ENCODE measurements at regions not wholly inside any gene's neighbourhood (a gene's known extent, or its start where the extent isn't known, plus 50 kb on each side); places are given as distances from the start of the nearest gene placed in this dataset.
A peak's percentile ranks its signal among the peaks of the same experiment; 100 is the strongest.
"Not testable (repeated sequence)": the region's sequence is repeated elsewhere in the genome, so short reads cannot be mapped to it uniquely, and the experiment has no call there.

- H3K9ac ChIP-seq (ENCODE audit: low read depth, low read length); H3K36me3 ChIP-seq (ENCODE audit: control insufficient read depth, insufficient read depth, low read length); H3K9me3 ChIP-seq (ENCODE audit: control insufficient read depth, insufficient read depth, low read length); H3K4me1 ChIP-seq (ENCODE audit: control insufficient read depth, insufficient read depth, low read length); H3K27me3 ChIP-seq (ENCODE audit: control insufficient read depth, insufficient read depth, low read length): not testable (repeated sequence)
- peak overlapping the region; percentile 37 for H3K4me3 ChIP-seq (ENCODE audit: low read depth, low read length)
These were observed 367.2 kb upstream of the ATP11B start for GRCh38 chr3:182425926-182426718.

- not testable (repeated sequence) for H3K9me3 ChIP-seq (ENCODE audit: control insufficient read depth, insufficient read depth, low read length); H3K36me3 ChIP-seq (ENCODE audit: control insufficient read depth, insufficient read depth, low read length); H3K9ac ChIP-seq (ENCODE audit: low read depth, low read length); H3K4me1 ChIP-seq (ENCODE audit: control insufficient read depth, insufficient read depth, low read length); H3K27me3 ChIP-seq (ENCODE audit: control insufficient read depth, insufficient read depth, low read length); H3K4me3 ChIP-seq (ENCODE audit: low read depth, low read length)
These were observed 361.3 kb upstream of the ATP11B start for GRCh38 chr3:182431972-182432371.

GRCh38 chr3:182435860-182436259 lies 357.4 kb upstream of the ATP11B start:
- Histone ChIP-seq H3K9me3 (ENCODE audit: control insufficient read depth, insufficient read depth, low read length) (no peaks in the 10 kb centered on the region), H3K27me3 (ENCODE audit: control insufficient read depth, insufficient read depth, low read length) (no peaks in the 10 kb centered on the region), H3K4me3 (ENCODE audit: low read depth, low read length) (no peak overlapping the region), H3K4me1 (ENCODE audit: control insufficient read depth, insufficient read depth, low read length) (no peaks in the 10 kb centered on the region), H3K36me3 (ENCODE audit: control insufficient read depth, insufficient read depth, low read length) (no peaks in the 10 kb centered on the region), H3K9ac (ENCODE audit: low read depth, low read length) (no peak overlapping the region)

- Histone ChIP-seq H3K27me3 (ENCODE audit: control insufficient read depth, insufficient read depth, low read length) (no peaks in the 10 kb centered on the region), H3K9ac (ENCODE audit: low read depth, low read length) (no peak overlapping the region), H3K4me1 (ENCODE audit: control insufficient read depth, insufficient read depth, low read length) (no peaks in the 10 kb centered on the region), H3K4me3 (ENCODE audit: low read depth, low read length) (no peak overlapping the region), H3K36me3 (ENCODE audit: control insufficient read depth, insufficient read depth, low read length) (no peaks in the 10 kb centered on the region), H3K9me3 (ENCODE audit: control insufficient read depth, insufficient read depth, low read length) (no peaks in the 10 kb centered on the region)
These were observed 356.8 kb upstream of the ATP11B start for GRCh38 chr3:182436547-182436946.

- no peaks in the 10 kb centered on the region for H3K36me3 ChIP-seq (ENCODE audit: control insufficient read depth, insufficient read depth, low read length)
- no peak overlapping the region for H3K4me3 ChIP-seq (ENCODE audit: low read depth, low read length)
- no peaks in the 10 kb centered on the region for H3K27me3 ChIP-seq (ENCODE audit: control insufficient read depth, insufficient read depth, low read length)
- H3K9ac ChIP-seq (ENCODE audit: low read depth, low read length): no peak overlapping the region
- no peaks in the 10 kb centered on the region for H3K4me1 ChIP-seq (ENCODE audit: control insufficient read depth, insufficient read depth, low read length)
- H3K9me3 ChIP-seq (ENCODE audit: control insufficient read depth, insufficient read depth, low read length): no peaks in the 10 kb centered on the region
These were observed 354.9 kb upstream of the ATP11B start for GRCh38 chr3:182438398-182438797.

GRCh38 chr3:182440101-182440500 lies 353.2 kb upstream of the ATP11B start:
- no peak overlapping the region for H3K9ac ChIP-seq (ENCODE audit: low read depth, low read length)

GRCh38 chr3:182445576-182445975 lies 347.7 kb upstream of the ATP11B start:
- Histone ChIP-seq H3K9ac (ENCODE audit: low read depth, low read length) (no peak overlapping the region), H3K36me3 (ENCODE audit: control insufficient read depth, insufficient read depth, low read length) (no peaks in the 10 kb centered on the region), H3K4me1 (ENCODE audit: control insufficient read depth, insufficient read depth, low read length) (no peaks in the 10 kb centered on the region), H3K4me3 (ENCODE audit: low read depth, low read length) (no peak overlapping the region), H3K27me3 (ENCODE audit: control insufficient read depth, insufficient read depth, low read length) (no peaks in the 10 kb centered on the region), H3K9me3 (ENCODE audit: control insufficient read depth, insufficient read depth, low read length) (no peaks in the 10 kb centered on the region)

More at GRCh38 chr3:182440101-182440500, 353.2 kb upstream of the ATP11B start:
- Histone ChIP-seq H3K27me3 (ENCODE audit: control insufficient read depth, insufficient read depth, low read length) (no peaks in the 10 kb centered on the region), H3K4me1 (ENCODE audit: control insufficient read depth, insufficient read depth, low read length) (no peaks in the 10 kb centered on the region), H3K9me3 (ENCODE audit: control insufficient read depth, insufficient read depth, low read length) (no peaks in the 10 kb centered on the region), H3K4me3 (ENCODE audit: low read depth, low read length) (no peak overlapping the region), H3K36me3 (ENCODE audit: control insufficient read depth, insufficient read depth, low read length) (no peaks in the 10 kb centered on the region)

GRCh38 chr3:182450942-182451787 lies 342.1 kb upstream of the ATP11B start:
- Histone ChIP-seq H3K9ac (ENCODE audit: low read depth, low read length) (no peak overlapping the region), H3K4me3 (ENCODE audit: low read depth, low read length) (no peak overlapping the region), H3K27me3 (ENCODE audit: control insufficient read depth, insufficient read depth, low read length) (no peaks in the 10 kb centered on the region), H3K36me3 (ENCODE audit: control insufficient read depth, insufficient read depth, low read length) (no peaks in the 10 kb centered on the region), H3K4me1 (ENCODE audit: control insufficient read depth, insufficient read depth, low read length) (no peaks in the 10 kb centered on the region), H3K9me3 (ENCODE audit: control insufficient read depth, insufficient read depth, low read length) (no peaks in the 10 kb centered on the region)

GRCh38 chr3:182451871-182452270 lies 341.4 kb upstream of the ATP11B start:
- Histone ChIP-seq H3K4me1 (ENCODE audit: control insufficient read depth, insufficient read depth, low read length) (no peaks in the 10 kb centered on the region), H3K9ac (ENCODE audit: low read depth, low read length) (no peak overlapping the region), H3K4me3 (ENCODE audit: low read depth, low read length) (no peak overlapping the region), H3K36me3 (ENCODE audit: control insufficient read depth, insufficient read depth, low read length) (no peaks in the 10 kb centered on the region), H3K9me3 (ENCODE audit: control insufficient read depth, insufficient read depth, low read length) (no peaks in the 10 kb centered on the region), H3K27me3 (ENCODE audit: control insufficient read depth, insufficient read depth, low read length) (no peaks in the 10 kb centered on the region)

- Histone ChIP-seq H3K36me3 (ENCODE audit: control insufficient read depth, insufficient read depth, low read length) (no peaks in the 10 kb centered on the region), H3K9ac (ENCODE audit: low read depth, low read length) (no peak overlapping the region), H3K4me1 (ENCODE audit: control insufficient read depth, insufficient read depth, low read length) (no peaks in the 10 kb centered on the region), H3K4me3 (ENCODE audit: low read depth, low read length) (no peak overlapping the region), H3K27me3 (ENCODE audit: control insufficient read depth, insufficient read depth, low read length) (no peaks in the 10 kb centered on the region), H3K9me3 (ENCODE audit: control insufficient read depth, insufficient read depth, low read length) (no peaks in the 10 kb centered on the region)
These were observed 338.3 kb upstream of the ATP11B start for GRCh38 chr3:182455011-182455410.

GRCh38 chr3:182460303-182460702 lies 333.0 kb upstream of the ATP11B start:
- Histone ChIP-seq H3K36me3 (ENCODE audit: control insufficient read depth, insufficient read depth, low read length) (no peaks in the 10 kb centered on the region), H3K9me3 (ENCODE audit: control insufficient read depth, insufficient read depth, low read length) (no peaks in the 10 kb centered on the region), H3K27me3 (ENCODE audit: control insufficient read depth, insufficient read depth, low read length) (no peaks in the 10 kb centered on the region), H3K9ac (ENCODE audit: low read depth, low read length) (no peak overlapping the region), H3K4me1 (ENCODE audit: control insufficient read depth, insufficient read depth, low read length) (no peaks in the 10 kb centered on the region), H3K4me3 (ENCODE audit: low read depth, low read length) (no peak overlapping the region)

GRCh38 chr3:182462152-182462551 lies 331.2 kb upstream of the ATP11B start:
- H3K27me3 ChIP-seq (ENCODE audit: control insufficient read depth, insufficient read depth, low read length): no peaks in the 10 kb centered on the region
- H3K4me1 ChIP-seq (ENCODE audit: control insufficient read depth, insufficient read depth, low read length): no peaks in the 10 kb centered on the region

More at GRCh38 chr3:182462152-182462551, 331.2 kb upstream of the ATP11B start:
- no peaks in the 10 kb centered on the region for H3K36me3 ChIP-seq (ENCODE audit: control insufficient read depth, insufficient read depth, low read length)
- H3K9me3 ChIP-seq (ENCODE audit: control insufficient read depth, insufficient read depth, low read length): no peaks in the 10 kb centered on the region
- no peak overlapping the region for H3K9ac ChIP-seq (ENCODE audit: low read depth, low read length)
- H3K4me3 ChIP-seq (ENCODE audit: low read depth, low read length): no peak overlapping the region
